ENCODE measurements at regions not wholly inside any gene's neighbourhood (a gene's known extent, or its start where the extent isn't known, plus 50 kb on each side); places are given as distances from the start of the nearest gene placed in this dataset.

- Histone ChIP-seq H3K27ac (ENCODE audit: low read depth, low read length) (no peak overlapping the region), H3K4me3 (ENCODE audit: low read length) (no peak overlapping the region), H3K36me3 (ENCODE audit: control insufficient read depth, insufficient read depth, low read length) (no peaks in the 10 kb centered on the region), H3K9ac (ENCODE audit: extremely low read depth, low read length, poor library complexity, severe bottlenecking) (no peak overlapping the region), H3K9me3 (ENCODE audit: control insufficient read depth, low read length) (no peaks in the 10 kb centered on the region), H3K4me1 (ENCODE audit: control insufficient read depth, insufficient read depth, low read length) (no peaks in the 10 kb centered on the region), H3K27me3 (ENCODE audit: control insufficient read depth, insufficient read depth, low read length, poor library complexity, severe bottlenecking) (peaks cover 1% of the 10 kb centered on the region)
- Mint-ChIP-seq H3K27me3 (ENCODE audit: insufficient read depth) (peaks cover 38% of the 10 kb centered on the region), H3K27ac (no peak overlapping the region), H3K4me1 (no peaks in the 10 kb centered on the region), H3K4me3 (no peak overlapping the region), H3K9me3 (peaks cover 2% of the 10 kb centered on the region), H3K36me3 (ENCODE audit: low read depth) (no peaks in the 10 kb centered on the region)
- 22% methylated on average over 1 of the region's 1 CpG; no CpG with 5 or more reads in 1 of the 2 experiments for whole genome bisulfite sequencing, 2 experiments (ENCODE audit: insufficient coverage in 1 of 2, insufficient read length in 1 of 2)
- DNase-seq: no peak
- no peak for TF ChIP-seq CTCF (conservative IDR thresholded peaks at IDR 0.05)
These were observed 69.5 kb upstream of the NFASC start for GRCh38 chr1:204801211-204801610.

- Histone ChIP-seq H3K9me3 (ENCODE audit: control insufficient read depth, low read length) (no peaks in the 10 kb centered on the region), H3K4me3 (ENCODE audit: low read length) (no peak overlapping the region), H3K4me1 (ENCODE audit: control insufficient read depth, insufficient read depth, low read length) (no peaks in the 10 kb centered on the region), H3K36me3 (ENCODE audit: control insufficient read depth, insufficient read depth, low read length) (no peaks in the 10 kb centered on the region), H3K27me3 (ENCODE audit: control insufficient read depth, insufficient read depth, low read length, poor library complexity, severe bottlenecking) (peaks cover 7% of the 10 kb centered on the region), H3K9ac (ENCODE audit: extremely low read depth, low read length, poor library complexity, severe bottlenecking) (no peak overlapping the region), H3K27ac (ENCODE audit: low read depth, low read length) (no peak overlapping the region)
- peaks cover 41% of the 10 kb centered on the region for H3K27me3 Mint-ChIP-seq (ENCODE audit: insufficient read depth)
- H3K4me3 Mint-ChIP-seq: no peak overlapping the region
- H3K9me3 Mint-ChIP-seq: no peaks in the 10 kb centered on the region
- no peak for TF ChIP-seq CTCF (conservative IDR thresholded peaks at IDR 0.05)
- H3K36me3 Mint-ChIP-seq (ENCODE audit: low read depth): no peaks in the 10 kb centered on the region
- H3K27ac Mint-ChIP-seq: no peak overlapping the region
- peaks cover 2% of the 10 kb centered on the region for H3K4me1 Mint-ChIP-seq
- DNase-seq: no peak
- 92 to 96% methylated on average over 5 to 9 of the region's 9 CpGs for WGBS, 2 experiments (ENCODE audit: insufficient coverage in 1 of 2, insufficient read length in 1 of 2)
These were observed 68.1 kb upstream of the NFASC start for GRCh38 chr1:204802401-204803175.

- Histone ChIP-seq H3K36me3 (ENCODE audit: control insufficient read depth, insufficient read depth, low read length) (no peaks in the 10 kb centered on the region), H3K9ac (ENCODE audit: extremely low read depth, low read length, poor library complexity, severe bottlenecking) (no peak overlapping the region), H3K4me1 (ENCODE audit: control insufficient read depth, insufficient read depth, low read length) (no peaks in the 10 kb centered on the region), H3K9me3 (ENCODE audit: control insufficient read depth, low read length) (no peaks in the 10 kb centered on the region), H3K27me3 (ENCODE audit: control insufficient read depth, insufficient read depth, low read length, poor library complexity, severe bottlenecking) (peaks cover 7% of the 10 kb centered on the region), H3K27ac (ENCODE audit: low read depth, low read length) (no peak overlapping the region), H3K4me3 (ENCODE audit: low read length) (no peak overlapping the region)
- no peak for DNase-seq
- WGBS, 2 experiments (ENCODE audit: insufficient coverage in 1 of 2, insufficient read length in 1 of 2): 78 to 92% methylated on average over 2 to 3 of the region's 3 CpGs
- Mint-ChIP-seq H3K27ac (no peak overlapping the region), H3K36me3 (ENCODE audit: low read depth) (no peaks in the 10 kb centered on the region), H3K4me3 (no peak overlapping the region), H3K4me1 (peaks cover 2% of the 10 kb centered on the region), H3K27me3 (ENCODE audit: insufficient read depth) (peaks cover 40% of the 10 kb centered on the region), H3K9me3 (no peaks in the 10 kb centered on the region)
- no peak for TF ChIP-seq CTCF (conservative IDR thresholded peaks at IDR 0.05)
These were observed 67.1 kb upstream of the NFASC start for GRCh38 chr1:204803607-204804006.
